ENCODE measurements at regions not wholly inside any gene's neighbourhood (a gene's known extent, or its start where the extent isn't known, plus 50 kb on each side); places are given as distances from the start of the nearest gene placed in this dataset.

DNA sequence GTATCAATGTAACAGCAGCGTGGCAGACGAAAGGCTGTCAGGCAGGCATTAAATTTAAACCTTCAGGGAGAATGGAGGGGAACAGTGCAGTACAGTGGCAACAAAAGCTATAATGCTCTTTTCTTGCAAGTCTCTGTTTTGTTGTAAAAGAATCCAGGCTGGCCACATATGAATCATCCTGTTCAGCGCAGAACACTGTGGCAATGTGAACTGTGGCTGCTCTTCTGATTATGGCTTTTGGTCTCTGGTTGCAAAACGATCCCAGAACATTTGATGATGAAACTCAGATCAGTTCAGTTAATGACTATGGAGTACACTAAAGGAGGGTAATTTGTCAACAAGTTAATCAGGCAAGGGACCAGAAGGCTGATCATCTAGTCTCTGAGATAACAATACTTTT lies 219.7 kb upstream of the SGO1 start:
- TF ChIP-seq, protein P1, sequence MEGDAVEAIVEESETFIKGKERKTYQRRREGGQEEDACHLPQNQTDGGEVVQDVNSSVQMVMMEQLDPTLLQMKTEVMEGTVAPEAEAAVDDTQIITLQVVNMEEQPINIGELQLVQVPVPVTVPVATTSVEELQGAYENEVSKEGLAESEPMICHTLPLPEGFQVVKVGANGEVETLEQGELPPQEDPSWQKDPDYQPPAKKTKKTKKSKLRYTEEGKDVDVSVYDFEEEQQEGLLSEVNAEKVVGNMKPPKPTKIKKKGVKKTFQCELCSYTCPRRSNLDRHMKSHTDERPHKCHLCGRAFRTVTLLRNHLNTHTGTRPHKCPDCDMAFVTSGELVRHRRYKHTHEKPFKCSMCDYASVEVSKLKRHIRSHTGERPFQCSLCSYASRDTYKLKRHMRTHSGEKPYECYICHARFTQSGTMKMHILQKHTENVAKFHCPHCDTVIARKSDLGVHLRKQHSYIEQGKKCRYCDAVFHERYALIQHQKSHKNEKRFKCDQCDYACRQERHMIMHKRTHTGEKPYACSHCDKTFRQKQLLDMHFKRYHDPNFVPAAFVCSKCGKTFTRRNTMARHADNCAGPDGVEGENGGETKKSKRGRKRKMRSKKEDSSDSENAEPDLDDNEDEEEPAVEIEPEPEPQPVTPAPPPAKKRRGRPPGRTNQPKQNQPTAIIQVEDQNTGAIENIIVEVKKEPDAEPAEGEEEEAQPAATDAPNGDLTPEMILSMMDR (conservative IDR thresholded peaks at IDR 0.05 in 1 of 2, IDR thresholded peaks at IDR 0.05 in 1 of 2; ENCODE audit: low read depth in 1 of 2, low read length in 2 of 2), result no peak
- TF ChIP-seq EZH2 (IDR thresholded peaks at IDR 0.05; ENCODE audit: low read length, missing control alignments), result no peak

Measured in fibroblast of lung (primary cell).